Fibroblast of skin of left quadriceps (primary cell): ENCODE measurements at regions not wholly inside any gene's neighbourhood (a gene's known extent, or its start where the extent isn't known, plus 50 kb on each side); places are given as distances from the start of the nearest gene placed in this dataset.

Experiments used
- DNase-seq, 2 experiments: peaks; one replicate each; pipeline ENCODE4 v3.0.0-alpha.2; 2013; ENCODE audit warnings: low read depth in 2 of 2

GRCh38 chr6:43950051-43950605 lies 177.1 kb downstream of the MRPL14 start:
- no peak for DNase-seq

GRCh38 chr6:43949551-43949991 lies 177.7 kb downstream of the MRPL14 start:
- DNase-seq: no peak

- DNase-seq: peak; percentile 47 to 51
These were observed 178.4 kb downstream of the MRPL14 start for GRCh38 chr6:43948527-43949485.

GRCh38 chr6:43947860-43948259 lies 177.8 kb downstream of the VEGFA start:
- DNase-seq: no peak

GRCh38 chr6:43946641-43947363 lies 176.8 kb downstream of the VEGFA start:
- DNase-seq: no peak

GRCh38 chr6:43945768-43946080 lies 175.7 kb downstream of the VEGFA start:
- DNase-seq: no peak

GRCh38 chr6:43944908-43945767 lies 175.1 kb downstream of the VEGFA start:
- no peak for DNase-seq

GRCh38 chr6:43943781-43944250 lies 173.8 kb downstream of the VEGFA start:
- no peak for DNase-seq

- DNase-seq: no peak
These were observed 173.2 kb downstream of the VEGFA start for GRCh38 chr6:43943099-43943766.

- DNase-seq: no peak
These were observed 172.6 kb downstream of the VEGFA start for GRCh38 chr6:43942616-43943015.

GRCh38 chr6:43942011-43942442 lies 172.0 kb downstream of the VEGFA start:
- DNase-seq: no peak

- no peak for DNase-seq
These were observed 171.2 kb downstream of the VEGFA start for GRCh38 chr6:43941174-43941573.

- no peak for DNase-seq
These were observed 170.5 kb downstream of the VEGFA start for GRCh38 chr6:43940393-43941087.

GRCh38 chr6:43940071-43940392 lies 170.0 kb downstream of the VEGFA start:
- no peak for DNase-seq

- no peak for DNase-seq
These were observed 169.5 kb downstream of the VEGFA start for GRCh38 chr6:43939281-43940070.

GRCh38 chr6:43938178-43939105 lies 168.4 kb downstream of the VEGFA start:
- DNase-seq: no peak

- no peak for DNase-seq
These were observed 167.5 kb downstream of the VEGFA start for GRCh38 chr6:43937236-43938177.
